A549 (cell line): ENCODE measurements at regions not wholly inside any gene's neighbourhood (a gene's known extent, or its start where the extent isn't known, plus 50 kb on each side); places are given as distances from the start of the nearest gene placed in this dataset.

Experiments used
- ATAC-seq, 2 experiments: fragments of 200-7000 bp in 1 of 2; fragments of >200 bp in 1 of 2; cut with Nextera tagmentation in 1 of 2; cut with Tn5 transposase in 1 of 2; 3 replicates each; pipeline versions ENCODE4 v1.8.0 to v1.9.1; 2018 to 2020; ENCODE audit warnings: mild to moderate bottlenecking in 1 of 2, moderate library complexity in 1 of 2
- CTCF ChIA-PET: fragments of 300-600 bp; sonication (Branson Sonifier 250); formaldehyde crosslinking; extraction: SDS; loops from one replicate; lab custom pipeline; 2021; ENCODE audit warnings: antibody characterized with exemption, inconsistent platforms; lab: Yijun Ruan, JAX
- POLR2A ChIA-PET: fragments of 350-600 bp; formaldehyde crosslinking; extraction: SDS; loops from one replicate; lab custom pipeline; 2021; ENCODE audit warnings: antibody characterized with exemption, inconsistent platforms; lab: Yijun Ruan, JAX
- DNase-seq, 2 experiments: peaks; one replicate each; pipeline versions ENCODE4 v3.0.0 to v3.0.0-alpha.2; 2011 to 2016; ENCODE audit warnings: low read depth in 1 of 2, low spot score in 1 of 2
- FAIRE-seq: peaks from 2 replicates; lab custom pipeline; 2011; peaks lifted over from hg19 to GRCh38; lab: Jason Lieb, UNC
- H3K27ac ChIP-seq, 2 experiments: fragments of >200 bp; sonication (Bioruptor Twin); formaldehyde crosslinking; 3 replicates each; pipeline ENCODE4 v1.5.1; 2016 to 2017
- H3K4me1 ChIP-seq: fragments of >200 bp; sonication (Bioruptor Twin); formaldehyde crosslinking; 3 replicates; pipeline ENCODE4 v1.6.1; 2016
- H3K4me2 ChIP-seq: fragments of >200 bp; sonication (Bioruptor Twin); formaldehyde crosslinking; 3 replicates; pipeline ENCODE4 v1.6.1; 2016
- H3K4me3 ChIP-seq: fragments of >200 bp; sonication (Bioruptor Twin); formaldehyde crosslinking; 3 replicates; pipeline ENCODE4 v1.5.1; 2016
- H3K9me3 ChIP-seq: fragments of >200 bp; sonication (Bioruptor Twin); formaldehyde crosslinking; 3 replicates; pipeline ENCODE4 v1.6.1; 2016
- BHLHE40 ChIP-seq: IDR thresholded peaks from 2 replicates; pipeline ENCODE4 v1.6.1; 2012; ENCODE audit warnings: low read depth, low read length, inconsistent platforms
- CHD2 ChIP-seq: fragments of 150-350 bp; IDR thresholded peaks from 2 replicates; pipeline ENCODE4 v1.6.1; 2014; ENCODE audit warnings: low read length; ENCODE audit not compliant: partially characterized antibody
- EHF ChIP-seq: fragments of 250-450 bp; sonication (Bioruptor Pico); IDR thresholded peaks from 2 replicates; pipeline ENCODE4 v1.5.0; 2020; ENCODE audit warnings: mild to moderate bottlenecking
- EHMT2 ChIP-seq: fragments of 200-600 bp; sonication (generic); IDR thresholded peaks from 2 replicates; pipeline ENCODE4 v1.6.1; 2016; ENCODE audit warnings: antibody characterized with exemption, low read depth, mild to moderate bottlenecking, moderate library complexity
- EP300 ChIP-seq, 2 experiments: fragments of >200 bp; sonication (Bioruptor Twin); formaldehyde crosslinking; IDR thresholded peaks; 2 replicates in 1 of 2; 3 replicates in 1 of 2; pipeline ENCODE4 v1.6.1; 2016 to 2017
- ESRRA ChIP-seq: fragments of 150-350 bp; IDR thresholded peaks from 2 replicates; pipeline ENCODE4 v1.6.1; 2014; ENCODE audit warnings: mild to moderate bottlenecking, low read length, borderline replicate concordance
- FOSL2 ChIP-seq, 2 experiments: fragments of 450-650 bp in 1 of 2; fragments of >200 bp in 1 of 2; sonication (Bioruptor Twin) in 1 of 2; formaldehyde crosslinking; IDR thresholded peaks; 2 replicates each; pipeline versions ENCODE4 v1.5.0 to v1.6.1; 2016 to 2020; ENCODE audit warnings: mild to moderate bottlenecking in 1 of 2, moderate library complexity in 1 of 2
- HDAC2 ChIP-seq: fragments of 200-600 bp; sonication (generic); IDR thresholded peaks from 2 replicates; pipeline ENCODE4 v1.6.1; 2016
- HOXB5 ChIP-seq: fragments of 250-450 bp; sonication (Bioruptor Pico); IDR thresholded peaks from 2 replicates; pipeline ENCODE4 v1.5.0; 2020; ENCODE audit warnings: mild to moderate bottlenecking, moderate library complexity
- JUNB ChIP-seq: fragments of >200 bp; sonication (Bioruptor Twin); formaldehyde crosslinking; IDR thresholded peaks from 2 replicates; pipeline ENCODE4 v1.6.1; 2016
- MAFK ChIP-seq: fragments of 450-650 bp; IDR thresholded peaks from 2 replicates; pipeline ENCODE4 v1.6.1; 2014; ENCODE audit not compliant: partially characterized antibody
- MAZ ChIP-seq: fragments of 150-350 bp; IDR thresholded peaks from 2 replicates; pipeline ENCODE4 v1.6.1; 2014; ENCODE audit warnings: antibody characterized with exemption, low read depth, low read length, borderline replicate concordance
- NPAS2 ChIP-seq: fragments of 250-450 bp; sonication (Bioruptor Pico); IDR thresholded peaks from 2 replicates; pipeline ENCODE4 v1.8.0; 2022; ENCODE audit warnings: mild to moderate bottlenecking, moderate library complexity, borderline replicate concordance
- NR3C1 ChIP-seq: fragments of >200 bp; sonication (Bioruptor Twin); formaldehyde crosslinking; IDR thresholded peaks from 3 replicates; pipeline ENCODE4 v1.6.1; 2017
- RARB ChIP-seq: fragments of 250-450 bp; sonication (Bioruptor Pico); IDR thresholded peaks from 2 replicates; pipeline ENCODE4 v1.8.0; 2021; ENCODE audit warnings: mild to moderate bottlenecking, moderate library complexity
- RFX5 ChIP-seq: fragments of 450-650 bp; IDR thresholded peaks from 2 replicates; pipeline ENCODE4 v1.7.1; 2014; ENCODE audit warnings: antibody characterized with exemption, mild to moderate bottlenecking, moderate library complexity
- TP53 ChIP-seq: fragments of 250-450 bp; sonication (Bioruptor Pico); IDR thresholded peaks from 2 replicates; pipeline ENCODE4 v1.5.0; 2021; ENCODE audit warnings: mild to moderate bottlenecking, moderate library complexity
- ZC3H11A ChIP-seq: fragments of 450-650 bp; IDR thresholded peaks from 2 replicates; pipeline ENCODE4 v1.6.1; 2014; ENCODE audit warnings: antibody characterized with exemption, mild to moderate bottlenecking
- ZFP36 ChIP-seq: fragments of 450-650 bp; IDR thresholded peaks from 2 replicates; pipeline ENCODE4 v1.6.1; 2014; ENCODE audit warnings: borderline replicate concordance; ENCODE audit not compliant: partially characterized antibody
- ZSCAN20 ChIP-seq: fragments of 250-450 bp; sonication (Bioruptor Pico); IDR thresholded peaks from 2 replicates; pipeline ENCODE4 v1.8.0; 2022; ENCODE audit warnings: mild to moderate bottlenecking, moderate library complexity
- WGBS: methylation state at CpG from one replicate; pipeline ENCODE4 v1.1.6; 2017; ENCODE audit errors: missing lambda C conversion rate; 5-methylcytosine and 5-hydroxymethylcytosine counted together
- TF ChIP-seq, protein P1 (sequence below): IDR thresholded peaks from 2 replicates; pipeline ENCODE4 v1.6.1; 2012
- TF ChIP-seq, protein P2 (sequence below): IDR thresholded peaks from 2 replicates; pipeline ENCODE4 v1.6.1; 2012
- TF ChIP-seq, protein P3 (sequence below): fragments of >200 bp; sonication (Bioruptor Twin); formaldehyde crosslinking; IDR thresholded peaks from 2 replicates; pipeline ENCODE4 v1.6.1; 2016
- TF ChIP-seq, protein P4 (sequence below): fragments of 250-450 bp; sonication (Bioruptor Pico); IDR thresholded peaks from 2 replicates; pipeline ENCODE4 v1.5.0; 2020; ENCODE audit warnings: low read depth, mild to moderate bottlenecking, moderate library complexity
- TF ChIP-seq, protein P5 (sequence below): fragments of 150-350 bp; IDR thresholded peaks from 2 replicates; pipeline ENCODE4 v1.6.1; 2014; ENCODE audit warnings: low read depth, mild to moderate bottlenecking, low read length

DNA sequence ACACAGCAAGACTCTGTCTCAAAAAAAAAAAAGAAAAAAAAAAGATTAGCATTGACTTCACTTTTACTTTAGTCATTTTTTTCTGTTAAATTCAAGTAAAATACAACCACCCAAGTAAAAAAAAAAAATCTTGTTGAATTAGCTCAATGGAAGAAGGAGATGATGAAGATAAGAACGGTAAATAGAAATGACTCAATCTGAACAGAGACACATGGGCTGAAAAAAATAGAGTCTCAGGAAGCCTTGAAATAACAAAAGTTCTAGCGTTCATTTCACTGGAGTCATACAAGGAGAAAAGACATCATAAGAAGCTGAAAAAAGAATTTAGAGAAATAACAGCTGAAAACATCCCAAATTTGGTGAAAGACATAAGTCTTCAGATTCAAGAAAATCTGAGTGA lies 75.5 kb downstream of the CASP3 start:
- no peaks in the 10 kb centered on the region for H3K4me1 ChIP-seq
- no peaks in the 10 kb centered on the region for H3K9me3 ChIP-seq
- no peak for DNase-seq
- no peak for ATAC-seq
- CTCF ChIA-PET: interaction anchor here (0.6 kb wide), 1 partner anchor 433 kb away, joined by 3 read pairs; no protein-coding TSS in a partner anchor
- TF ChIP-seq JUNB (no peak), ZSCAN20 (CRISPR knock-in tag) (no peak), TP53 (CRISPR knock-in tag) (no peak), MAZ (no peak), RARB (CRISPR knock-in tag) (no peak), NPAS2 (CRISPR knock-in tag) (no peak), ZFP36 (no peak), MAFK (no peak), FOSL2 (IDR thresholded peaks at IDR 0.05) (no peak), FOSL2 (CRISPR knock-in tag; IDR thresholded peaks at IDR 0.05) (no peak), RFX5 (no peak), BHLHE40 (no peak)
- TF ChIP-seq, protein P1, sequence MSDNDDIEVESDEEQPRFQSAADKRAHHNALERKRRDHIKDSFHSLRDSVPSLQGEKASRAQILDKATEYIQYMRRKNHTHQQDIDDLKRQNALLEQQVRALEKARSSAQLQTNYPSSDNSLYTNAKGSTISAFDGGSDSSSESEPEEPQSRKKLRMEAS: no peak
- TF ChIP-seq, protein P2, sequence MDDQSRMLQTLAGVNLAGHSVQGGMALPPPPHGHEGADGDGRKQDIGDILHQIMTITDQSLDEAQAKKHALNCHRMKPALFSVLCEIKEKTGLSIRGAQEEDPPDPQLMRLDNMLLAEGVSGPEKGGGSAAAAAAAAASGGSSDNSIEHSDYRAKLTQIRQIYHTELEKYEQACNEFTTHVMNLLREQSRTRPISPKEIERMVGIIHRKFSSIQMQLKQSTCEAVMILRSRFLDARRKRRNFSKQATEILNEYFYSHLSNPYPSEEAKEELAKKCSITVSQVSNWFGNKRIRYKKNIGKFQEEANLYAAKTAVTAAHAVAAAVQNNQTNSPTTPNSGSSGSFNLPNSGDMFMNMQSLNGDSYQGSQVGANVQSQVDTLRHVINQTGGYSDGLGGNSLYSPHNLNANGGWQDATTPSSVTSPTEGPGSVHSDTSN: no peak
- no peak overlapping the region for H3K4me3 ChIP-seq
- 26% methylated on average over 2 of the region's 2 CpGs for WGBS
- POLR2A ChIA-PET: interaction anchor here (0.6 kb wide), 1 partner anchor 570 kb away, joined by 5 read pairs; the partner anchor contains the start of gene SLC25A4
- H3K4me2 ChIP-seq: no peak overlapping the region
- H3K27ac ChIP-seq: no peak overlapping the region
- no peak for FAIRE-seq

DNA sequence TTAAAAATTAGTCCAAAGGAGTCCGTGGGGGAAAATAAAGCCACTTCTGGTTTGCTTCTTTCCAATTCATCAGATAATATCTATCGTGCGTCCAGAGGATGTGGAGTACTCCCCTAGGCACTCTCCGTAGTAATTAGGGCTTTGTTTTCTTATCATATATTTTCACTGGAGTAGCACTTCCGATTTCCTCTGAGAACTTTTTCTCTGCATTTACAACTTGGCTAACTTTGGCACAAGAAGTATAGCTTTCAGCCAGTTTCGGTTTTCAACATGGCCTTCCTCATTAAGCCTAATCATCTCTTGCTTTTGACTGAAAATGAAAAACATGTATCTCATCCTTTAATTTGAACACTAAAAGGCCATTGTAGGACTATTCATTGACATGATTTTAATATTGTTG lies 80.5 kb downstream of the CASP3 start:
- no peak for TF ChIP-seq EP300 (IDR thresholded peaks at IDR 0.05)
- no peak for TF ChIP-seq BHLHE40
- TF ChIP-seq, protein P3, sequence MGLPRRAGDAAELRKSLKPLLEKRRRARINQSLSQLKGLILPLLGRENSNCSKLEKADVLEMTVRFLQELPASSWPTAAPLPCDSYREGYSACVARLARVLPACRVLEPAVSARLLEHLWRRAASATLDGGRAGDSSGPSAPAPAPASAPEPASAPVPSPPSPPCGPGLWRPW: no peak
- TF ChIP-seq, protein P4, sequence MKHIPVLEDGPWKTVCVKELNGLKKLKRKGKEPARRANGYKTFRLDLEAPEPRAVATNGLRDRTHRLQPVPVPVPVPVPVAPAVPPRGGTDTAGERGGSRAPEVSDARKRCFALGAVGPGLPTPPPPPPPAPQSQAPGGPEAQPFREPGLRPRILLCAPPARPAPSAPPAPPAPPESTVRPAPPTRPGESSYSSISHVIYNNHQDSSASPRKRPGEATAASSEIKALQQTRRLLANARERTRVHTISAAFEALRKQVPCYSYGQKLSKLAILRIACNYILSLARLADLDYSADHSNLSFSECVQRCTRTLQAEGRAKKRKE (CRISPR knock-in tag): no peak
- TF ChIP-seq EHF (CRISPR knock-in tag): no peak
- TF ChIP-seq NR3C1: no peak
- TF ChIP-seq, protein P5, sequence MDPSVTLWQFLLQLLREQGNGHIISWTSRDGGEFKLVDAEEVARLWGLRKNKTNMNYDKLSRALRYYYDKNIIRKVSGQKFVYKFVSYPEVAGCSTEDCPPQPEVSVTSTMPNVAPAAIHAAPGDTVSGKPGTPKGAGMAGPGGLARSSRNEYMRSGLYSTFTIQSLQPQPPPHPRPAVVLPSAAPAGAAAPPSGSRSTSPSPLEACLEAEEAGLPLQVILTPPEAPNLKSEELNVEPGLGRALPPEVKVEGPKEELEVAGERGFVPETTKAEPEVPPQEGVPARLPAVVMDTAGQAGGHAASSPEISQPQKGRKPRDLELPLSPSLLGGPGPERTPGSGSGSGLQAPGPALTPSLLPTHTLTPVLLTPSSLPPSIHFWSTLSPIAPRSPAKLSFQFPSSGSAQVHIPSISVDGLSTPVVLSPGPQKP: no peak
- TF ChIP-seq ZC3H11A: no peak
- TF ChIP-seq, protein P1: no peak
- TF ChIP-seq FOSL2 (IDR thresholded peaks at IDR 0.05): no peak
- TF ChIP-seq FOSL2 (CRISPR knock-in tag; IDR thresholded peaks at IDR 0.05): no peak
- no peak for TF ChIP-seq RFX5
- TF ChIP-seq ESRRA: no peak
- TF ChIP-seq JUNB: no peak
- no peak for TF ChIP-seq HDAC2
- no peak for TF ChIP-seq CHD2
- TF ChIP-seq HOXB5 (CRISPR knock-in tag): no peak
- no peak for TF ChIP-seq EHMT2
- FAIRE-seq (no peak), ATAC-seq (no peak), DNase-seq (no peak)
- Histone ChIP-seq H3K4me2 (no peak overlapping the region), H3K4me3 (no peak overlapping the region), H3K9me3 (no peaks in the 10 kb centered on the region), H3K27ac (no peak overlapping the region), H3K4me1 (no peaks in the 10 kb centered on the region)
- CTCF ChIA-PET: no interaction called here
- 57% methylated on average over 6 of the region's 6 CpGs for WGBS
- POLR2A ChIA-PET: no interaction called here
